ENCODE measurements at regions not wholly inside any gene's neighbourhood (a gene's known extent, or its start where the extent isn't known, plus 50 kb on each side); places are given as distances from the start of the nearest gene placed in this dataset.

GRCh38 chr2:194135463-194135862, 1521.6 kb upstream of the SLC39A10 start:
- FAIRE-seq: no peak
- DNase-seq (ENCODE audit: insufficient read length, low spot score): no peak
- TF ChIP-seq CTCF (IDR thresholded peaks at IDR 0.05; ENCODE audit: insufficient read depth, missing control alignments): no peak

GRCh38 chr2:194128810-194129209, 1528.2 kb upstream of the SLC39A10 start:
- no peak for DNase-seq (ENCODE audit: insufficient read length, low spot score)
- FAIRE-seq: no peak
- TF ChIP-seq CTCF (IDR thresholded peaks at IDR 0.05; ENCODE audit: insufficient read depth, missing control alignments): no peak

GRCh38 chr2:194126418-194126817, 1530.6 kb upstream of the SLC39A10 start:
- DNase-seq (ENCODE audit: insufficient read length, low spot score): no peak
- no peak for FAIRE-seq
- TF ChIP-seq CTCF (IDR thresholded peaks at IDR 0.05; ENCODE audit: insufficient read depth, missing control alignments): no peak

- FAIRE-seq: no peak
- no peak for DNase-seq (ENCODE audit: insufficient read length, low spot score)
- no peak for TF ChIP-seq CTCF (IDR thresholded peaks at IDR 0.05; ENCODE audit: insufficient read depth, missing control alignments)
These were observed 1540.2 kb upstream of the SLC39A10 start for GRCh38 chr2:194116861-194117260.

GRCh38 chr2:194105358-194105757, 1551.7 kb upstream of the SLC39A10 start:
- no peak for TF ChIP-seq CTCF (IDR thresholded peaks at IDR 0.05; ENCODE audit: insufficient read depth, missing control alignments)
- DNase-seq (ENCODE audit: insufficient read length, low spot score): no peak
- no peak for FAIRE-seq

GRCh38 chr2:194104687-194105086, 1552.3 kb upstream of the SLC39A10 start:
- FAIRE-seq (no peak), DNase-seq (ENCODE audit: insufficient read length, low spot score) (no peak)
- no peak for TF ChIP-seq CTCF (IDR thresholded peaks at IDR 0.05; ENCODE audit: insufficient read depth, missing control alignments)

GRCh38 chr2:194103941-194104659, 1552.9 kb upstream of the SLC39A10 start:
- FAIRE-seq: no peak
- no peak for DNase-seq (ENCODE audit: insufficient read length, low spot score)
- TF ChIP-seq CTCF (IDR thresholded peaks at IDR 0.05; ENCODE audit: insufficient read depth, missing control alignments): no peak

All from D721Med (cell line).